Right lobe of liver (tissue), 6 donors: ENCODE measurements at regions not wholly inside any gene's neighbourhood (a gene's known extent, or its start where the extent isn't known, plus 50 kb on each side); places are given as distances from the start of the nearest gene placed in this dataset.

Source experiments
- ATAC-seq, 4 donors: fragments of 200-7000 bp; cut with Tn5 transposase; one replicate each; pipeline ENCODE4 v1.9.1; 2020; ENCODE audit warnings: mild to moderate bottlenecking in 4 of 4, moderate library complexity in 4 of 4
- DNase-seq, 3 donors: peaks; one replicate each; pipeline ENCODE4 v3.0.0-alpha.2; 2020
- H3K27ac ChIP-seq, 3 donors: fragments of 200-600 bp; one replicate each; pipeline ENCODE4 v1.8.0; 2022
- H3K27me3 ChIP-seq, 2 donors: fragments of 200-600 bp; one replicate each; pipeline ENCODE4 v1.8.0; 2022
- H3K36me3 ChIP-seq, 4 donors: fragments of 200-600 bp; sonication (generic) in 1 of 4; one replicate each; pipeline versions ENCODE4 v1.5.1 to v1.8.0; 2017 to 2022; ENCODE audit warnings: control low read depth in 1 of 4
- H3K4me1 ChIP-seq, 4 donors: fragments of 200-600 bp; sonication (generic) in 1 of 4; one replicate each; pipeline versions ENCODE4 v1.5.1 to v1.8.0; 2017 to 2022; ENCODE audit warnings: control low read depth in 1 of 4
- H3K4me3 ChIP-seq, 3 donors: fragments of 200-600 bp; one replicate each; pipeline ENCODE4 v1.8.0; 2022
- H3K9me3 ChIP-seq, 4 donors: fragments of 200-600 bp; sonication (generic) in 1 of 4; one replicate each; pipeline versions ENCODE4 v1.5.1 to v1.8.0; 2017 to 2022; ENCODE audit warnings: control low read depth in 1 of 4
- CTCF ChIP-seq, 4 donors: fragments of 200-600 bp in 3 of 4; fragments of 450-650 bp in 1 of 4; IDR thresholded peaks; one replicate each; pipeline versions ENCODE4 v1.5.1 to v1.8.0; 2016 to 2022; ENCODE audit warnings: antibody characterized with exemption in 4 of 4, mild to moderate bottlenecking in 2 of 4
- POLR2A ChIP-seq: fragments of 450-650 bp; IDR thresholded peaks from one replicate; pipeline ENCODE4 v1.6.1; 2017; ENCODE audit warnings: antibody characterized with exemption, mild to moderate bottlenecking
- WGBS: methylation state at CpG from one replicate; pipeline ENCODE4 v1.1.6; 2018; ENCODE audit warnings: low coverage, low lambda C conversion rate; ENCODE audit not compliant: insufficient coverage; ENCODE audit errors: missing lambda C conversion rate; 5-methylcytosine and 5-hydroxymethylcytosine counted together
- intact Hi-C, 2 donors: fragments of 100-400 bp; cut with DNase I; formaldehyde crosslinking; loops; one replicate each; pipeline versions ENCODE4 v1.11.2 to v1.14.1; 2022
- donor health status: DM: no; HTN: yes; CAD: no.
- donor health status: DM: no; HTN: no; CAD: no.
- donor health status: DM: no; HTN: no; CAD: no.
- donor health status: DM: no; HTN: yes; CAD: no.
- donor health status: DM: no; HTN: yes; CAD: no.

DNA sequence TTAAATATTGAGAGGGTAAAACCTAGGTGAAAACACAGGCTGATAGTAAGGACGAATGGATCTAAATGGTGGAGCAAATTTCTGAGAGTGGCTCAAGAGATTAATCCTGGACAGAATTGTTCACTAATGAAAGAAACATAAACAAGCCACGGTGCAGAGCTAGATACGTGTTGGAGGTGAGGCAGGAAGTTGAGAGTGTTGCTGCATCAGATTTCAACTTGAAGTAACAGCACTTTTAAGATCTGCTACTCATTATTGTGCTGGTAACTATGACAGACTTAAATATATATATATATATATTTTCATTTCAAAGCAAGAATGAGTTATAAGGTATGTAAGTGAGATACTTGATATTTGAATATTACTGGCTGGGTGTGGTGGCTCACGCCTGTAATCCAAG lies 64.9 kb downstream of the PTGS2 start:
- DNase-seq: no peak
- H3K9me3 ChIP-seq: no peaks in the 10 kb centered on the region
- TF ChIP-seq POLR2A (no peak), CTCF (IDR thresholded peaks at IDR 0.05) (no peak)
- whole genome bisulfite sequencing: 47% methylated on average over 4 of the region's 4 CpGs
- H3K27ac ChIP-seq: peak overlapping the region in 1 of 3 donors; percentile 4
- ATAC-seq: no peak
- intact Hi-C loops: no loop called here
- H3K4me3 ChIP-seq: no peak overlapping the region
- H3K4me1 ChIP-seq: no peaks in the 10 kb centered on the region
- no peaks in the 10 kb centered on the region for H3K36me3 ChIP-seq
- no peaks in the 10 kb centered on the region for H3K27me3 ChIP-seq

DNA sequence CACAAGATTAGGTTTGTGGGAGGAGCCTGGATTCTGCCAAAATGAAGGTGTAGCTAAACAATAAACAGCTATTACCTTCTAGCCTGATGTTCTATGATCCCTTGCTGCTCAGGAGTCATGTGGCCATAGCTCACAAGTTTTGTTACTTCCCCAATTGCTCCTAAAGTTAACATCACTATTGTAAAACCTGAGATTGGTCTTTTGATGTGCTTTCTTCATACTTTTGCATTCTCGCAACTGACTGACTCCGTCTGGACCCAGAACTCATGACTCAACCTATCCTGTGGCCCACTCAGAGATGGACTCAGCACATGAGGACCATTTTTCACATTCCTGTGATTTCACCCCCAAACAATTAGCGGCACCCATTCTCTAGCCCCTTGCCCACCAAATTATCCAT lies 69.1 kb downstream of the PTGS2 start:
- H3K27me3 ChIP-seq: no peaks in the 10 kb centered on the region
- H3K27ac ChIP-seq: no peak overlapping the region
- H3K4me3 ChIP-seq: no peak overlapping the region
- no peaks in the 10 kb centered on the region for H3K9me3 ChIP-seq
- intact Hi-C loops: no loop called here
- WGBS: 70% methylated on average over 3 of the region's 3 CpGs
- no peaks in the 10 kb centered on the region for H3K4me1 ChIP-seq
- DNase-seq (no peak), ATAC-seq (no peak)
- no peaks in the 10 kb centered on the region for H3K36me3 ChIP-seq
- TF ChIP-seq POLR2A (no peak), CTCF (IDR thresholded peaks at IDR 0.05) (no peak)

GRCh38 chr1:186609183-186609582 lies 71.0 kb downstream of the PTGS2 start:
- intact Hi-C loops: no loop called here
- Histone ChIP-seq H3K4me3 (no peak overlapping the region), H3K27me3 (no peaks in the 10 kb centered on the region), H3K36me3 (no peaks in the 10 kb centered on the region), H3K4me1 (no peaks in the 10 kb centered on the region), H3K9me3 (no peaks in the 10 kb centered on the region), H3K27ac (no peak overlapping the region)
- TF ChIP-seq POLR2A: no peak
- TF ChIP-seq CTCF (IDR thresholded peaks at IDR 0.05): no peak
- no peak for DNase-seq
- ATAC-seq: no peak

GRCh38 chr1:186605762-186606350 lies 74.4 kb downstream of the PTGS2 start:
- intact Hi-C loops: no loop called here

More at GRCh38 chr1:186605762-186606350, 74.4 kb downstream of the PTGS2 start:
- DNase-seq: peak in 1 of 3 donors; percentile 50
- Histone ChIP-seq H3K27me3 (no peaks in the 10 kb centered on the region), H3K9me3 (no peaks in the 10 kb centered on the region), H3K4me3 (no peak overlapping the region), H3K36me3 (no peaks in the 10 kb centered on the region), H3K27ac (no peak overlapping the region), H3K4me1 (no peaks in the 10 kb centered on the region)
- no peak for TF ChIP-seq POLR2A
- TF ChIP-seq CTCF (IDR thresholded peaks at IDR 0.05): peak; percentile 34 to 49 (median 42)
- 22% methylated on average over 4 of the region's 4 CpGs for WGBS
- ATAC-seq: peak; percentile 52 to 71 (median 58)
